ENCODE measurements at regions not wholly inside any gene's neighbourhood (a gene's known extent, or its start where the extent isn't known, plus 50 kb on each side); places are given as distances from the start of the nearest gene placed in this dataset.

DNA sequence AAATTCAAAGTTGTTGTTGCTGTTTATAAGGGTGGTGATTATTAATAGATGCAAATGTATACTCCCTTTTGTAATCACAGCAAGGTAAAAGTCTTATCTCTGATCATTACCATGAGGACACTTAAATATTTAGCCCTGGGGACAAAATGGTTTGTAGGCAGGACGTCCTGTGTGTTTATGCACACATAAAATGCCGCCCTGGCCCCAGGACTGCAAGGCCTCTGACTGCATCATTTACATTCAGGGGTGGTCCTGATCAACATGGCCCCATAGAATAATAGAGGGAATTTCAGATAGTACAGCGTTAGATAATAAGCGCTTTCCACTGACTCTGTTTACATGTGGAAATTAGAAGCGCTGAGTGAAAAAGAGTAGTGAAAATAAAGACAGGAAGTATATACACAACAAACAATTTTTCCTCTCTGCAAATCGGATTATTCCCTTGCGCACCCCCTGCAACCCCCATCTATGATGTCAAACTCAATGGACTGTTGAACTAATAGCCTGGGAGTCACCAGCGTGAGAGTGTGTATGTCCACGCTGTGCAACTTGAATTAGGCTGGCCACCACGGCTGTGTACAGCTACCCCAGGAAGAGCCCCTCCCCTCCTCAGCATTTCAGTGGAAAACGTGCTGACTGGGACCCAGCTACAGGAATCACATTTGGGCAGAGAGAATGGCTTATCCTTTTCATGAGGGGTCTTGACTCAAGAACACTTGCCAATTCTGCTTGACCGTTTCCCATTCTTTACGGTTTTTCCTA lies 291.5 kb downstream of the SOX11 start:
- Histone ChIP-seq H3K4me2 (no peak overlapping the region), H3F3A (replicated peaks; ENCODE audit: insufficient read depth) (no peaks in the 10 kb centered on the region), H3K9me3 (no peaks in the 10 kb centered on the region; the same call in 1 of the 2 replicates), H3K4me1 (ENCODE audit: control insufficient read depth in 1 of 2, insufficient read depth in 2 of 2, low read depth in 1 of 2, low read length in 1 of 2) (peaks cover 0 to 45% of the 10 kb centered on the region in 2 experiments; a peak in 2 of 4 replicates), H4K20me1 (ENCODE audit: insufficient read depth) (no peaks in the 10 kb centered on the region), H3K27ac (ENCODE audit: low read depth in 2 of 2, low read length in 1 of 2) (no peak overlapping the region), H3K9ac (no peak overlapping the region), H3K79me2 (ENCODE audit: insufficient read depth) (no peaks in the 10 kb centered on the region), H3K4me3 (ENCODE audit: low read depth in 2 of 2, low read length in 1 of 2) (no peak overlapping the region), H3K27me3 (ENCODE audit: insufficient read depth) (no peaks in the 10 kb centered on the region), H2AFZ (ENCODE audit: low read depth) (no peak overlapping the region), H3K36me3 (replicated peaks in 1 of 2; ENCODE audit: control insufficient read depth in 1 of 2, insufficient read depth in 2 of 2, low read length in 1 of 2) (no peaks in the 10 kb centered on the region), H3K9me2 (no peaks in the 10 kb centered on the region)
- ChIA-PET POLR2A (no interaction called here), CTCF (interaction anchor here (1.0 to 1.2 kb wide), 2 partner anchors 16 to 18 kb away, joined by 3 read pairs; no protein-coding TSS in a partner anchor)
- DNase-seq: no peak
- TF ChIP-seq JUND (IDR thresholded peaks at IDR 0.05) (no peak), GATA2 (CRISPR knock-in tag; IDR thresholded peaks at IDR 0.05) (no peak), FOXJ3 (CRISPR knock-in tag; IDR thresholded peaks at IDR 0.05) (no peak), GABPA (IDR thresholded peaks at IDR 0.05; ENCODE audit: low read depth) (no peak), EP300 (IDR thresholded peaks at IDR 0.05; ENCODE audit: borderline replicate concordance in 1 of 2, low read depth in 1 of 2, low read length in 1 of 2) (no peak), RAD21 (IDR thresholded peaks at IDR 0.05; ENCODE audit: low read length) (no peak), MEF2A (IDR thresholded peaks at IDR 0.05; ENCODE audit: borderline replicate concordance, low read depth) (no peak), POLR2AphosphoS5 (IDR thresholded peaks at IDR 0.05; ENCODE audit: low read depth, low read length) (no peak)
- WGBS (ENCODE audit: low lambda C conversion rate): 69% methylated on average over 13 of the region's 13 CpGs

DNA sequence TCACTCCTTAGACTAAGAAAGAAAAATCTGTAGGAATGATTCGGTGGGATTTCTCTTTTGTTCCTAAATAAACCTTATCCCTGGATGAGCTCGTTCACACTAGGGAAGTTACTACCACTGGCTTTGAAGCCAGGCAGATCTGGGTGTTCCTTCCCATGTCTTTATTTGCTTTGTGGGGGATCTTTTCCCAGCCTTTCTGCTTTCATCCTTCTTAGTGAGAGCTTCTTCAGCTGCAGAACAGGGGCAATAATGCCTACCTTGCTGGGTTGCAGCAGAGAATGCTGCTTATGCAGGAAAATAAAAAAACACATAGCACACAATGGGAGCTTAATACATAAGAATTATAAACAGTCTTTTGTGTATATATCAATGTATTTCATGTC lies 292.1 kb downstream of the SOX11 start:
- no peaks in the 10 kb centered on the region for H3K27me3 ChIP-seq (ENCODE audit: insufficient read depth)
- DNase-seq: no peak
- no peaks in the 10 kb centered on the region for H3F3A ChIP-seq (replicated peaks; ENCODE audit: insufficient read depth)
- H3K9me2 ChIP-seq: no peaks in the 10 kb centered on the region
- POLR2A ChIA-PET: no interaction called here
- CTCF ChIA-PET: interaction anchor here (1.0 kb wide), 1 partner anchor 19 kb away, joined by 3 read pairs; no protein-coding TSS in a partner anchor
- H3K4me1 ChIP-seq (ENCODE audit: control insufficient read depth in 1 of 2, insufficient read depth in 2 of 2, low read depth in 1 of 2, low read length in 1 of 2): peaks cover 0 to 45% of the 10 kb centered on the region in 2 experiments; a peak in 2 of 4 replicates
- no peaks in the 10 kb centered on the region for H3K36me3 ChIP-seq (replicated peaks in 1 of 2; ENCODE audit: control insufficient read depth in 1 of 2, insufficient read depth in 2 of 2, low read length in 1 of 2)
- TF ChIP-seq RFX5 (IDR thresholded peaks at IDR 0.05; ENCODE audit: low read length): no peak
- TF ChIP-seq YY1 (IDR thresholded peaks at IDR 0.05; ENCODE audit: low read depth): no peak
- TF ChIP-seq MXI1 (IDR thresholded peaks at IDR 0.05; ENCODE audit: low read depth, low read length): no peak
- no peak for TF ChIP-seq NRF1 (IDR thresholded peaks at IDR 0.05; ENCODE audit: low read depth, low read length)
- no peak for TF ChIP-seq RXRA (IDR thresholded peaks at IDR 0.05; ENCODE audit: borderline replicate concordance, low read depth)
- TF ChIP-seq, protein P1, sequence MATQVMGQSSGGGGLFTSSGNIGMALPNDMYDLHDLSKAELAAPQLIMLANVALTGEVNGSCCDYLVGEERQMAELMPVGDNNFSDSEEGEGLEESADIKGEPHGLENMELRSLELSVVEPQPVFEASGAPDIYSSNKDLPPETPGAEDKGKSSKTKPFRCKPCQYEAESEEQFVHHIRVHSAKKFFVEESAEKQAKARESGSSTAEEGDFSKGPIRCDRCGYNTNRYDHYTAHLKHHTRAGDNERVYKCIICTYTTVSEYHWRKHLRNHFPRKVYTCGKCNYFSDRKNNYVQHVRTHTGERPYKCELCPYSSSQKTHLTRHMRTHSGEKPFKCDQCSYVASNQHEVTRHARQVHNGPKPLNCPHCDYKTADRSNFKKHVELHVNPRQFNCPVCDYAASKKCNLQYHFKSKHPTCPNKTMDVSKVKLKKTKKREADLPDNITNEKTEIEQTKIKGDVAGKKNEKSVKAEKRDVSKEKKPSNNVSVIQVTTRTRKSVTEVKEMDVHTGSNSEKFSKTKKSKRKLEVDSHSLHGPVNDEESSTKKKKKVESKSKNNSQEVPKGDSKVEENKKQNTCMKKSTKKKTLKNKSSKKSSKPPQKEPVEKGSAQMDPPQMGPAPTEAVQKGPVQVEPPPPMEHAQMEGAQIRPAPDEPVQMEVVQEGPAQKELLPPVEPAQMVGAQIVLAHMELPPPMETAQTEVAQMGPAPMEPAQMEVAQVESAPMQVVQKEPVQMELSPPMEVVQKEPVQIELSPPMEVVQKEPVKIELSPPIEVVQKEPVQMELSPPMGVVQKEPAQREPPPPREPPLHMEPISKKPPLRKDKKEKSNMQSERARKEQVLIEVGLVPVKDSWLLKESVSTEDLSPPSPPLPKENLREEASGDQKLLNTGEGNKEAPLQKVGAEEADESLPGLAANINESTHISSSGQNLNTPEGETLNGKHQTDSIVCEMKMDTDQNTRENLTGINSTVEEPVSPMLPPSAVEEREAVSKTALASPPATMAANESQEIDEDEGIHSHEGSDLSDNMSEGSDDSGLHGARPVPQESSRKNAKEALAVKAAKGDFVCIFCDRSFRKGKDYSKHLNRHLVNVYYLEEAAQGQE (IDR thresholded peaks at IDR 0.05; ENCODE audit: low read depth, low read length): no peak
- H4K20me1 ChIP-seq (ENCODE audit: insufficient read depth): no peaks in the 10 kb centered on the region
- no peak overlapping the region for H2AFZ ChIP-seq (ENCODE audit: low read depth)
- 29% methylated on average over 2 of the region's 2 CpGs for WGBS (ENCODE audit: low lambda C conversion rate)
- H3K9ac ChIP-seq: no peak overlapping the region
- no peak overlapping the region for H3K27ac ChIP-seq (ENCODE audit: low read depth in 2 of 2, low read length in 1 of 2)
- H3K79me2 ChIP-seq (ENCODE audit: insufficient read depth): no peaks in the 10 kb centered on the region
- H3K9me3 ChIP-seq: no peaks in the 10 kb centered on the region; the same call in 1 of the 2 replicates
- no peak overlapping the region for H3K4me2 ChIP-seq
- no peak overlapping the region for H3K4me3 ChIP-seq (ENCODE audit: low read depth in 2 of 2, low read length in 1 of 2)

Measured in SK-N-SH (cell line).